GOT3 (cell line): ENCODE measurements at regions not wholly inside any gene's neighbourhood (a gene's known extent, or its start where the extent isn't known, plus 50 kb on each side); places are given as distances from the start of the nearest gene placed in this dataset.

Source experiments
- DNase-seq: peaks from one replicate; lab custom pipeline; 2025; ENCODE audit warnings: mixed read lengths; lab: John Stamatoyannopoulos, UW

GRCh38 chr5:165631235-165631634 lies 2125.8 kb downstream of the MAT2B start:
- DNase-seq: no peak

GRCh38 chr5:165642366-165642765 lies 2136.9 kb downstream of the MAT2B start:
- no peak for DNase-seq

- no peak for DNase-seq
Observed at GRCh38 chr5:165665735-165666400, 2160.4 kb downstream of the MAT2B start.

GRCh38 chr5:165673499-165673898 lies 2168.1 kb downstream of the MAT2B start:
- no peak for DNase-seq

GRCh38 chr5:165695796-165696195 lies 2190.4 kb downstream of the MAT2B start:
- DNase-seq: no peak

- DNase-seq: no peak
Observed at GRCh38 chr5:165705960-165706359, 2200.5 kb downstream of the MAT2B start.

- DNase-seq: no peak
Observed at GRCh38 chr5:165712011-165712410, 2206.6 kb downstream of the MAT2B start.

- DNase-seq: no peak
Observed at GRCh38 chr5:165714598-165714997, 2209.2 kb downstream of the MAT2B start.

- no peak for DNase-seq
Observed at GRCh38 chr5:165720901-165721300, 2215.5 kb downstream of the MAT2B start.

- no peak for DNase-seq
Observed at GRCh38 chr5:165722401-165722800, 2217.0 kb downstream of the MAT2B start.

GRCh38 chr5:165723931-165724330 lies 2218.5 kb downstream of the MAT2B start:
- DNase-seq: no peak

GRCh38 chr5:165728425-165728824 lies 2223.0 kb downstream of the MAT2B start:
- DNase-seq: no peak

- no peak for DNase-seq
Observed at GRCh38 chr5:165735388-165735787, 2230.0 kb downstream of the MAT2B start.

GRCh38 chr5:165739079-165739741 lies 2233.8 kb downstream of the MAT2B start:
- no peak for DNase-seq

- DNase-seq: no peak
Observed at GRCh38 chr5:165757791-165758190, 2252.4 kb downstream of the MAT2B start.

GRCh38 chr5:165775111-165775510 lies 2269.7 kb downstream of the MAT2B start:
- DNase-seq: no peak

- DNase-seq: no peak
Observed at GRCh38 chr5:165779505-165779904, 2274.1 kb downstream of the MAT2B start.

- DNase-seq: no peak
Observed at GRCh38 chr5:165780901-165781300, 2275.5 kb downstream of the MAT2B start.

GRCh38 chr5:165781738-165782137 lies 2276.3 kb downstream of the MAT2B start:
- DNase-seq: no peak

GRCh38 chr5:165783024-165783423 lies 2277.6 kb downstream of the MAT2B start:
- no peak for DNase-seq

- DNase-seq: no peak
Observed at GRCh38 chr5:165786073-165786472, 2280.7 kb downstream of the MAT2B start.

- DNase-seq: no peak
Observed at GRCh38 chr5:165795073-165795472, 2289.7 kb downstream of the MAT2B start.

GRCh38 chr5:165805756-165806155 lies 2300.3 kb downstream of the MAT2B start:
- no peak for DNase-seq

- no peak for DNase-seq
Observed at GRCh38 chr5:165808335-165808734, 2302.9 kb downstream of the MAT2B start.
